Suprapubic skin (tissue), 3 donors: ENCODE measurements at regions not wholly inside any gene's neighbourhood (a gene's known extent, or its start where the extent isn't known, plus 50 kb on each side); places are given as distances from the start of the nearest gene placed in this dataset.

Source experiments
- EP300 ChIP-seq: sonication (generic); formaldehyde crosslinking; IDR thresholded peaks from one replicate; pipeline ENCODE4 v1.6.1; 2017; ENCODE audit warnings: antibody characterized with exemption
- TF ChIP-seq, protein P1 (sequence below), 2 donors: fragments of 200-600 bp in 1 of 2; fragments of 450-650 bp in 1 of 2; sonication (generic) in 1 of 2; IDR thresholded peaks; one replicate each; pipeline ENCODE4 v1.5.1; 2016 to 2019; ENCODE audit warnings: antibody characterized with exemption in 2 of 2, mild to moderate bottlenecking in 1 of 2, moderate library complexity in 1 of 2

DNA sequence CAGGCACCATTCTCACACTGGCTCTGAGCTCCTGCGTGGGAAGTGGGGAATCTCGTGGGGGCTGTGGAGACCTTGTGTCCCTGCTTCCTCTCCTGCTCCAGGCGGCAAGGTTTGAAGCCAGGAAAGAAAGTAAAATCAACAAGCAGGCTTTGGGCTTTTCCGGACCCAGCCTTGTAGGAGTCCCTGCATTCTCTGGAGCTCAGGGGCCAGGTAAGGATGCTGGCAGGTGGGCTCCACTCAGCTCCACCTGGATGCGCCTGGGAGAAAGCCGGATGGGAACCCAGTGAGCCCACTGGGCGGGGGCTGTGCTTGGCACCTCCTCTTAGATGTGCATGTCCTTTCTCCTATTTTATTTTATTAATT lies 362.5 kb downstream of the SEC14L1 start:
- TF ChIP-seq, protein P1, sequence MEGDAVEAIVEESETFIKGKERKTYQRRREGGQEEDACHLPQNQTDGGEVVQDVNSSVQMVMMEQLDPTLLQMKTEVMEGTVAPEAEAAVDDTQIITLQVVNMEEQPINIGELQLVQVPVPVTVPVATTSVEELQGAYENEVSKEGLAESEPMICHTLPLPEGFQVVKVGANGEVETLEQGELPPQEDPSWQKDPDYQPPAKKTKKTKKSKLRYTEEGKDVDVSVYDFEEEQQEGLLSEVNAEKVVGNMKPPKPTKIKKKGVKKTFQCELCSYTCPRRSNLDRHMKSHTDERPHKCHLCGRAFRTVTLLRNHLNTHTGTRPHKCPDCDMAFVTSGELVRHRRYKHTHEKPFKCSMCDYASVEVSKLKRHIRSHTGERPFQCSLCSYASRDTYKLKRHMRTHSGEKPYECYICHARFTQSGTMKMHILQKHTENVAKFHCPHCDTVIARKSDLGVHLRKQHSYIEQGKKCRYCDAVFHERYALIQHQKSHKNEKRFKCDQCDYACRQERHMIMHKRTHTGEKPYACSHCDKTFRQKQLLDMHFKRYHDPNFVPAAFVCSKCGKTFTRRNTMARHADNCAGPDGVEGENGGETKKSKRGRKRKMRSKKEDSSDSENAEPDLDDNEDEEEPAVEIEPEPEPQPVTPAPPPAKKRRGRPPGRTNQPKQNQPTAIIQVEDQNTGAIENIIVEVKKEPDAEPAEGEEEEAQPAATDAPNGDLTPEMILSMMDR (IDR thresholded peaks at IDR 0.05) = no peak
- no peak for TF ChIP-seq EP300
